GM13977 (cell line): ENCODE measurements at regions not wholly inside any gene's neighbourhood (a gene's known extent, or its start where the extent isn't known, plus 50 kb on each side); places are given as distances from the start of the nearest gene placed in this dataset.

Experiments
- DNase-seq: peaks from one replicate; pipeline ENCODE4 v3.0.0; 2012; ENCODE audit warnings: low spot score
- CTCF ChIP-seq: IDR thresholded peaks from 2 replicates; pipeline ENCODE4 v1.5.1; 2012; ENCODE audit warnings: mild to moderate bottlenecking, control low read depth; ENCODE audit not compliant: insufficient read depth; ENCODE audit errors: extremely low read depth, missing control alignments
- in situ Hi-C: fragments of 300-500 bp; cut with MboI; formaldehyde crosslinking; loops from one replicate; pipeline ENCODE4 v1.12.0; 2022; ENCODE audit warnings: low sequenced_read_pairs, low pct_unique_long_range_greater_than_20kb, mixed read lengths, inconsistent platforms; ENCODE audit not compliant: unreplicated experiment

GRCh38 chrX:107502316-107502715 lies 52.9 kb downstream of the FRMPD3 start:
- no peak for TF ChIP-seq CTCF
- in situ Hi-C loops, result no loop called here
- DNase-seq, result no peak

- TF ChIP-seq CTCF, result no peak
- in situ Hi-C loops, result no loop called here
- DNase-seq, result no peak
Observed at GRCh38 chrX:107504006-107504405, 54.6 kb downstream of the FRMPD3 start.

GRCh38 chrX:107505223-107505622 lies 55.8 kb downstream of the FRMPD3 start:
- DNase-seq, result no peak
- no peak for TF ChIP-seq CTCF
- in situ Hi-C loops, result no loop called here

GRCh38 chrX:107506596-107507031 lies 57.2 kb downstream of the FRMPD3 start:
- in situ Hi-C loops, result no loop called here
- TF ChIP-seq CTCF, result no peak
- DNase-seq, result no peak

GRCh38 chrX:107507093-107507743 lies 57.8 kb downstream of the FRMPD3 start:
- no peak for DNase-seq
- no peak for TF ChIP-seq CTCF
- in situ Hi-C loops, result no loop called here

GRCh38 chrX:107507744-107508117 lies 58.3 kb downstream of the FRMPD3 start:
- TF ChIP-seq CTCF, result no peak
- DNase-seq, result no peak
- in situ Hi-C loops, result no loop called here
